Skeletal muscle cell (primary cell): ENCODE measurements at regions not wholly inside any gene's neighbourhood (a gene's known extent, or its start where the extent isn't known, plus 50 kb on each side); places are given as distances from the start of the nearest gene placed in this dataset.

Experiments
- DNase-seq: peaks from one replicate; pipeline ENCODE4 v3.0.0-alpha.2; 2010; ENCODE audit warnings: low read depth
- H3K4me3 ChIP-seq: 2 replicates; pipeline ENCODE4 v1.5.1; 2011; ENCODE audit warnings: low read depth, mild to moderate bottlenecking, control low read depth, low read length, moderate library complexity

DNA sequence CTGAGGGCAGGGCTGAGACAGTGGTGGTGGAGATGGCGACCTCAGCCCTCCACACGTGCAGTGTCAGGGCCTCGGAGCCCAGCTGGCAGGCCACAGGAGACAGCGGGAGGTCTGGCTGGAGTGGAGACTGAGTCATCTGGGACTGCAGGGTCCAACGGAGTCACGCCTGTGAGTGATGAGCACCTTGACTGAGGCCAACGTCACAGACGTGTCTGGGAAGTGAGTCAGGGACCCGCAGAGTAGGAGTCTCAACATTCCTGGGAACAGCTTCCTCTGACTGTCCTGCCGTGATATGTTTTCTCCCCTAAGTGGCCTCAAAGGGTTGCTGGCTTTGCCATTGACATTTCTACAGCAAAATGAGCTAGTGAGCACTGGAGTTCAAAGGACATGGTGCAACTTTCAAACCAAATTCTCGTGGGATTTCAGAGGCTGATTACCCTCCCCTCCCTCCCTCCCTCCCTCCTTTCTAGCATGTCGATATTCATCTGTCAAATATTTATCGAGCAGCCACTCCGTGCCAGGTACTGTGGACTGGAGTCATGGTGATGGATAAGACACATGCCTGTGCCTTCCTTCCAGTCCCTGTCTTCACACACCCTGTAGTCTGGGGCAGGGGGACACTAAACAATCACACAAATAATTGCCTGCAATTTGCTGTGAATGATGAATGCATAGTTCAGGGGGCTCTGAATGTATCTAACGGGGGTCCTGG, 53.3 kb upstream of the AMOTL2 start:
- peak; percentile 100 for DNase-seq
- H3K4me3 ChIP-seq, result no peak overlapping the region

DNA sequence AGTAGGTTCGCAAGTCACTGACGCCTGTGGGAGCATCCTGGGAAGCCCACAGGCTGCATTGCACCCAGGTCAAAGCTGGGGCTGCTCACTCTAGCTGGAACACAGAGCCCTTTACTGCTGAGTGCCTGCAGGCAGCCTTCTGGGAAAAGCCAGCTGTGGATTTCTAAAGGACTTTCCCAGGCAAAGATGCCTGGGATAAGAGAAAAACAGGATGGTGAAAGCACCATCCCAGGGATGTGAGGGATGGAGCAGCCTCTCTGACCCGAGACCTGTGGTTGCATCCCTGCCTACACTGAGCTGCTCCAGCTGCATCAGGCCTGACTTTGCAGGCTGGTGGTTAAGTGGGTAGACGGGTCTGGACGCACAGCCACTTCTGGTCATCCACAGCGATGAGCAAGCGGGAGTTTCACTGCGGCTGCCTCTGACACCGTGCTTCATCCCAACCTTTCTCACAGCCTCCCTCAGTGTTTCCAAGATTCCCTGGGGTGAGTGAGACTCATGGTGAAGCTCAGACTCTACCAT, 52.5 kb upstream of the AMOTL2 start:
- no peak overlapping the region for H3K4me3 ChIP-seq
- peak; percentile 78 for DNase-seq

DNA sequence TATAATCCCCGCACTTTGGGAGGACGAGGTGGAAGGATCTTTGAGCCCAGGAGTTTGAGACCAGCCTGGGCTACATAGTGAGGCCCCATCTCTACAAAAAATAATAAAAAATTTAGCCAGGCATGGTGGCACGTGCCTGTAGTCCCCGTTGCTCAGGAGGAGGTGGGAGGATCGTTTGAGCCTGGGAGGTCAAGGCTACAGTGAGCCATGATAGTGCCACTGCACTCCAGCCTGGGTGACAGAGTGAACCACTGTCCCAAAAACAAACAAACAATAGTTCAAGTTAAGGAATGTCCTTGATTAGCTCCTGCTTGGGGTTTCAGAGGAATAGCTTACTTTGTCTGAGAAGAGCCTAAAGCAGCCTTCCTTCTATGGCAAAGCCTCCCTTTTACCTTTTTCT, 51.7 kb upstream of the AMOTL2 start:
- H3K4me3 ChIP-seq, result no peak overlapping the region
- DNase-seq, result no peak
